Loucy (cell line): ENCODE measurements at regions not wholly inside any gene's neighbourhood (a gene's known extent, or its start where the extent isn't known, plus 50 kb on each side); places are given as distances from the start of the nearest gene placed in this dataset.

ENCODE experiments used
- EZH2phosphoT487 ChIP-seq: fragments of 200-600 bp; IDR thresholded peaks from 2 replicates; pipeline ENCODE4 v1.6.1; 2018; ENCODE audit warnings: antibody characterized with exemption, mild to moderate bottlenecking, moderate library complexity, borderline replicate concordance
- TF ChIP-seq, protein P1 (sequence below): fragments of 200-600 bp; sonication (generic); conservative IDR thresholded peaks from 2 replicates; pipeline ENCODE4 v1.5.1; 2014; ENCODE audit warnings: mild to moderate bottlenecking, antibody characterized with exemption, low read length

DNA sequence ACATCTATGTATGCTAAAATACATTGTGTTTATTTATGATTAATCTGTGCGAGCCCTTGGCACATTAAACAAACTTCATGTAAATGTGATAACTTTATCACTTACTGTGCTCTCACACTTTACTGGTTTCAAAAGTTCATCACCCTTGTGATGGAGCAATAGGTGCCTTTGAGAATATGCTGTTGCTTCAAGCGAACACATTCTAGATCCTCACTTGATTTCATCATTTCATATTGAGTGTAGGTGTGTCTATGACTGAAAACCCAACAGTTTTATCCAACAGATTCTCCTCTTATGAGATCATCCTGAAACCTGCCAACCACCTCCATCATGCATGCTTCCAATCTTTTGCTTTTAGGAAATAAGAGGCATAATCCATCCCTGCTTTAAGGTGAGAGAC is 854.4 kb downstream of the TMEM121 start:
- TF ChIP-seq, protein P1, sequence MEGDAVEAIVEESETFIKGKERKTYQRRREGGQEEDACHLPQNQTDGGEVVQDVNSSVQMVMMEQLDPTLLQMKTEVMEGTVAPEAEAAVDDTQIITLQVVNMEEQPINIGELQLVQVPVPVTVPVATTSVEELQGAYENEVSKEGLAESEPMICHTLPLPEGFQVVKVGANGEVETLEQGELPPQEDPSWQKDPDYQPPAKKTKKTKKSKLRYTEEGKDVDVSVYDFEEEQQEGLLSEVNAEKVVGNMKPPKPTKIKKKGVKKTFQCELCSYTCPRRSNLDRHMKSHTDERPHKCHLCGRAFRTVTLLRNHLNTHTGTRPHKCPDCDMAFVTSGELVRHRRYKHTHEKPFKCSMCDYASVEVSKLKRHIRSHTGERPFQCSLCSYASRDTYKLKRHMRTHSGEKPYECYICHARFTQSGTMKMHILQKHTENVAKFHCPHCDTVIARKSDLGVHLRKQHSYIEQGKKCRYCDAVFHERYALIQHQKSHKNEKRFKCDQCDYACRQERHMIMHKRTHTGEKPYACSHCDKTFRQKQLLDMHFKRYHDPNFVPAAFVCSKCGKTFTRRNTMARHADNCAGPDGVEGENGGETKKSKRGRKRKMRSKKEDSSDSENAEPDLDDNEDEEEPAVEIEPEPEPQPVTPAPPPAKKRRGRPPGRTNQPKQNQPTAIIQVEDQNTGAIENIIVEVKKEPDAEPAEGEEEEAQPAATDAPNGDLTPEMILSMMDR, result no peak
- no peak for TF ChIP-seq EZH2phosphoT487
